Mucosa of gallbladder (tissue), 1 donor: ENCODE measurements at regions not wholly inside any gene's neighbourhood (a gene's known extent, or its start where the extent isn't known, plus 50 kb on each side); places are given as distances from the start of the nearest gene placed in this dataset.

Experiments
- DNase-seq: peaks from one replicate; pipeline ENCODE4 v3.0.0-alpha.2; 2020; ENCODE audit warnings: low spot score
- donor health status: DM: no; HTN: no; CAD: no.

DNA sequence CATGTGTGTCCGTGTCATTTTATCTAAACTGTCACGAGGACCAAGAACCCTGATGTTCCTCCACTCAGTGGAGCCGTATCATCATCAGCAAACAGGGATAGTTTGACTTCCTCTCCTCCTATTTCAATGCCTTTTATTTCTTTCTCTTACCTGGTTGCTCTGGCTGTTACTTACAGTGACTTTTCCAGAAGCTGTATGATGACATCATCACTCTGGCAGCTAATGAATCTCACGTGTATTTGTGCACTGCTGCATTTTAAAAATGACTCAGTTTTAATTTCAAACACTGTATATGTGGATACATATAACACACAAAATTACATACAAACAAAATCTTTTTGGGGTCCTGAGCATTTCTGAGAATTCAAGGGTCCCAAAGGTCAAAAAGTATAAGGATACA lies 481.4 kb downstream of the CDH2 start:
- DNase-seq: no peak

DNA sequence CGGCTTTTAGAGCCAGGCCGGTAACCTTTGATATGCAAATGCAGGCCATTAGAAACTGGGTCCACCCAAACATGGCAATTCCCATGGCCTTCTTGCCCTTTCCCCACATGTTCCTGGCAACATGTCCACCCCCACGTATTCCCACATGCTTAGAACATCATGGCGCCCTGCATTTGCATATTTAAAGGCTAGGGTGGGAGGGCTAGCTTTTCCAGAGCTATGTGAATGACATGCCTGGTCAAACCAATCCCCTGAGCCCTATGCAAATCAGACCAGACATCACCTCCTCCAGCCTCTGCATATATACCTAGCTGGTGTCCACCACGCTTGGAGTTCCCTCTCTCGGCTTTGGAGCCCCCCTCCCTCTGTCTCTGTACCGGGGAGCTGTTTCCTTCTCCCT lies 481.9 kb downstream of the CDH2 start:
- DNase-seq: no peak

DNA sequence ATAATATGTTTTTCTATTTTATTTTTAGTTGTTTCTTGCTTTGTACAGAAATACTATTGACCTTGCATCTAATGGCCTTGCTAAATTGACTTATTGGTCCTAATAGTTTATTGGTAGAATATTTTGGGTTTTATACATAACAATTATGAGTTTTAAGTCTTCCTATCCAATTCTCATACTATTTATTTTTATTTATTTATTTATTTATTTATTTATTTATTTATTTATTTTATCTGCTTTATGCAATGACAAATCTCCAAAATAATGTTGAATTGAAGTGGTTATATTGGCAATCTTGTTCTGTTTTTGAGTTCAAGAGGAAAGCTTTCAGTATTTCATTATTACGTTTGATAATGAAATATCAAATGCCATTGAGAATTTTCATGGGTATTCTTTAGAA lies 488.3 kb downstream of the CDH2 start:
- DNase-seq: no peak

DNA sequence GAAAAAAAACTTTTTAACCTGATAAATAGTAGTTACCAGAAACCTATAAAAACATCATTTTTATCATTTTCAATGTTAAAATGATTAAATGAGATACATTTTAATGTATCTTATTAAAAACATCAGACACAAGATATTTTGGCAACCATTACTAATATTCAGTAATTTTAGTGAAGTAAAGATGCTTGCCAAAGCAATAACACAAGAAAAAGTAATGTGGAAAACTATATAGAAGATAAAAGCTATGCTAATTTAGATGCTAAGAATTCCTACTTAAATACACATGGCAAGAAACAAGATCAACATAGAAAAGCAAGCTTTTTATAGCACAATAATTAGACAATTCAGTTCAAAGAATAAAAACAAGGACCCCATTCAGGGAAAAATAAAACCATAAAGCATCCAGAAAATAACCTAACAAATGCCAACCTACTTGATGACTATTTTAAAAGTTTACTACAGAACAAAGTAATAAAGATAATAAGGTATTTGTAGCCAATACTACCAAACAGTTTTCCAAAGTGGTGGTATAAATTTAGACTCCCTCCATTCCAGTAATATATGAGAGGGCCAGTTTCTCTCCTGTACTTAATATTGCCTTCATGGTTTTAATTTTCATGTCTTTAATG lies 489.5 kb downstream of the CDH2 start:
- no peak for DNase-seq

DNA sequence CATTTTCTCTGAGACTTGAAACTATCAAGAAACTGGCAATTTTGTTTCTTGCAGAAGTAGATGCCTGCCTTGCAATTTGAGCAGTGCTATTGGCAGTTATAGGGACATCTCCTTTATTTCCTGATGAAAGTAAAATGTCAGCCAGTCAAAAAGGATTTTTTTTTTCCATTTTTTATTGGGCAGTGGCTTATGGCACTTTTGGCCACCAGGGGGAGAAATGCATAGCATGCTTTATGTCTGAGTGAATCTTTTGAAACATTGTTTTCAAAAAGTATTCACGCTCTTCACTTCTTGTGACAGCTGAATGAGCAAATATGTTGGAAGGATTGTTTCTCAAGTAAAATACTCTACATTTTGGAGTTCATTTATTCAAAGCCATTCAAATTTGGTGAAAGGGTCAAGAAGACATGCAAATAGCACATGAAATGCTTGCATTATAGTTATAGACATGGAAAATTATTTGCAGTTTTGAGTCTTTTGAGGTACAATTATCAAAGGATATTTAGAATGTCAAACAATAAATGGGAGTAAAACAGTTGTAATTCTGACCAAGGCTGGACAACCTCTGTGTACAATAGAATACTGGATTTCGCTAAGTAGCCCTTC lies 491.0 kb downstream of the CDH2 start:
- no peak for DNase-seq

DNA sequence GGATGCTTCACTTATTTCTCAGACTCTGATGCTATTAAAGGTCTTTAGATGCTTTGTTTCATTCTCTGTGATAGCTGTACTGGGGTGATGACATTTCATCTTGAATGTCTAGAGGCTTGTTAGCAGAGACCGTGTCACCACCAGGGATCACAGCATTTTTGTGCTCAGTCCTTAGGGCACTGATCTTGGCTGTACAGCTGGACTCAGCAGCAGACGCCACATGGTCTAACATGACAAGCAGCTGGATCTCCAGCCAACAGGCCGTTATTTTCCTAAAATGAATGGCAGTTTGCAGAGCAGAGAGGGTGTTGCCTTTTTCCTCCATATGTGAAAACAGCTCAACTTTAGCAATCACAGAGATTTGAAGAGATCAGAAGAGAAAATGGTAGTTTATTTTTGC lies 491.8 kb downstream of the CDH2 start:
- DNase-seq: no peak

DNA sequence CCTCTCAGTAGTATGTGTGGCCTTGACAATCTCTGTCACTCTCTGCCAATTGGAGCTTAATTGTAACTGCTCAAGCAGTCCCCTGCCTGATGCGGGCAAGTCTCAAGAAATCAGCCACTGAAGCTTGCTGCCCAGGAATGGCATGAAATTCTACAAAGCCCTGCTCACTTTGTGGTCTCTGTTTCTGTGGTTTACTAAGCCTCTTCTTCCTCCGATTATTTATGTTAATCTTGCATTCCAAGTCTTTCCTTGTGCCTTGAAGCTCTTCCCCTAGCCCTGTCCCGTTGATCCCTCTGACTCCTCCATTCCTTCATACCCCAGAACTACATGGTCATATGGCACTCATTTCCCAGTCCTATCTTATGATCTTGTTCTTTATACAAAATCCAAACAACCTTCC lies 489.3 kb upstream of the CHST9 start:
- no peak for DNase-seq

DNA sequence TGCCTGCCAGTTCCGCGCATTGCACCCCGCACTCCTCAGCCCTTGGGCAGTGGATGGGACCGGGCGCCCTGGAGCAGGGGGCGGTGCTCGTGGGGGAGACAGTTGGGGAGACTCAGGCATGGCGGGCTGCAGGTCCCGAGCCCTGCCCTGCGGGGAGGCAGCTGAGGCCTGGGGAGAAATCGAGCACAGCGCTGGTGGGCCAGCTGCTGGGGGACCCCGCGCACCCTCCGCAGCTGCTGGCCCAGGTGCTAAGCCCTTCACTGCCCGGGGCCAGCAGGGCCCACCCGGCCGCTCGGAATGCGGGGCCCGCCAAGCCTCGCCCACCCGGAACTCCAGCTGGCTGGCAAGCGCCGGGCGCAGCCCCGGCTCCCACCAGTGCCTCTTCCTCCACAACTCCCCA lies 488.8 kb upstream of the CHST9 start:
- no peak for DNase-seq

DNA sequence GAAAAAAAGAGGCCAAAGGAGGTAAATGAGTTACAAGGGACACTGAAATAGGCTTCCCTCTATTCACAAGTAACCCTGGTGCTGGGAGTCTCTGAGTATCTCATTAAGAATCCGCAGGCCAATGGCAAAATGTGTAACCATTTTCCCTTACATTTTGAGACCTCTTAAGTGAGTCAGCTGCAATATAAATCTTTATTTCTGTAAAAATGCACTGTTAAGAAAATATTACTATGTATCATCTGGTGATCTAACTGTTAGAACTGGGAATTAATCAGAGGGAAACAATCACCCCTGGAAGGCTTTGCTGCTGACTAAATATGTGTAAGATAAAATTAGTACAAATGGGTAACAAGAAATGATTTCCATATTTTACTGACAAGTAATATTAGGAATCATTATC lies 483.1 kb upstream of the CHST9 start:
- no peak for DNase-seq

DNA sequence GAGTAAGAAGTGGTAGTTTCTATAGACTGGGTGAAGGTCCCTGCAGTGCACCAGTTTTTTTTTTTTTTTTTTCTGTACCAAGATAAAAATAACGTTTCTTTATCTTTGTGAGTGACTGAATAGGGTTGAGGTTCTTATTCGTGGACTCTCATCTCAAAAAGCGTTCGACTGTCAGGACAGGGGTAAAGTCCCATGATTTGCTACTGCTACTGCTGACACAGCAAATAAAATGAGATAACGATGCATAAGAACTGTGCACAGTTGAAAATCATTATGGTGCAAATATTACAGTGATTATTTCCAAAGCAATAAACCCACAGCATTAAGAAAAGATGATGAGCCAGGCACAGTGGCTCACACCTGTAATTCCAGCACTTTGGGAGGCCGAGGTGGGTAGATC lies 482.0 kb upstream of the CHST9 start:
- no peak for DNase-seq

DNA sequence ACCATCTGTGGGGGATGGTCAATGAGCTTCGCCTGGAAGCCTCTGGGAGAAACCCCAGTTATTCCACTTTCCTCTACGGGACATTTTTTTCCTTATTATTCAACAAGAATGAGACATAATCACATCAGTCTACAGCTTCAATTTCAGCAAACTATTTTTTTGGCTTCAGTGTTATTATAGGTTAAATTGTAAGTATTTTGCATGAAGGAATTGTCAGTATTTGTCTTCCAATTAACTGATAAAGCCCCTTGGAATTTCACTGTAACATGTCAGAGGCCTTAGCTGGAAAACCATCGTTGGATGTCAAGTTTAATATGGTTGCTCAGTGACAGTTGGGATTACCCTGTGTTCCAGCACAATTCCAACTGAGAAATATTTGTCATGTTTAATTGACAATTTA lies 480.9 kb upstream of the CHST9 start:
- DNase-seq: no peak

DNA sequence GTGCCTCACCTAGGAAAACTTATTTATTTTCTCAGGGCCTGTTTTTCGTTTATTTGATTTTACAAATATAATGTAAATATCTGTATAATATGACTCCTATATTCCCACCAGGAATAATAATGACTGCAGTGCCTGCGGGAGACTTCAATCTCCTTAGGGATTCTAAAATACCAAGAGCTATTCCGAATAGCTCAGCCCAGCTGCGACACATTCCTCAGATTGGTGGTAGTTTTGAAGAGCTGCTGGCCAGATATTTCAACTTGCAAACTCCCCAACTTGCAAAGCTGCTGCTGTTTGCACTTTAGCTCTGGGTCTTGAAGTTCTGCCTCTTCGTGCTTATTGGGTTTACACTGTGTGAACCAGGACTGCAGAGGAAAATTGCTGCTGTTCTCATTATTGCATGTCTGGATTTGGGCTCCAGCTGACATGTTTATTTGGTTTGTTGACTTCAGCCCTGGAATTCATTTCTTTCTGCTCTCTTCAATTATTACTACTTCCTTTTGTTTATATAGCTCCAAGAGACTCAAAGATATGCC lies 480.2 kb upstream of the CHST9 start:
- no peak for DNase-seq

DNA sequence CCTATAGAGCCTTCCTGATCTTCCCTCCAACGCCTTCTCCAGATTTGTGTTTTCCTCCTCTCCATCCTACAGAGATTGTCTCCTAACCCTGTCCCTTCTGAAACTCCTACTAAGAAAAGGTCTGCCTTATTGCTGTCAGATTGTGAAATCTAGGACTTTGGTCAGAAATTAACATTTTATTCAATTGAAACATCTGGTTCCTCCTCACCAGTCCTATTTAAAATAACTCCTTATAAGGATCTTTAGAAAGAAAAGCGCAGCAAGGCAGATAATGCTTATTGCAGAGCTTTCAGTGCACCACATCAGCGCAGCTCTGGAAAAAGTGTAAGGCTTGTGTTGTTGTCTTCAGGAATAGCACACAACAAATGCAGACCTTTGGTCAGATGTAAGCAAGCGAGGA lies 477.8 kb upstream of the CHST9 start:
- no peak for DNase-seq

DNA sequence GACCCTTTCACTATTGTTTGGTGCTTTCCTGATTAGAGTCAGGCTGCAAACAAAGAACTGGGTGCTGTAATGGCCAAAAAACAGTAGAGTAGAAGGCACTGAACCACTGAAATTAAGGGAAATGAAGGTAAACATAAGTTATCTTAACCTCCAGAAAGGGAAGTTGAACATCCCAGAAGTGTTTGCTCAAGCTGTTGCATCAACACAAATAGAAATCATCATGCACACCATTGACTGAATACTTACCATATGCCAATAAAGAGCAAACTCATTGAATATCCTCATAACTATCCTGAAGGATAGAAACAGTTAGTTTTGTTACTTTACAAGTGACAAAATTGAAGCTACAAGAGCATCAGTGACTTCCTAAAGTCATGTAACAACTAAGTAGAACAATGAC lies 477.4 kb upstream of the CHST9 start:
- DNase-seq: no peak

DNA sequence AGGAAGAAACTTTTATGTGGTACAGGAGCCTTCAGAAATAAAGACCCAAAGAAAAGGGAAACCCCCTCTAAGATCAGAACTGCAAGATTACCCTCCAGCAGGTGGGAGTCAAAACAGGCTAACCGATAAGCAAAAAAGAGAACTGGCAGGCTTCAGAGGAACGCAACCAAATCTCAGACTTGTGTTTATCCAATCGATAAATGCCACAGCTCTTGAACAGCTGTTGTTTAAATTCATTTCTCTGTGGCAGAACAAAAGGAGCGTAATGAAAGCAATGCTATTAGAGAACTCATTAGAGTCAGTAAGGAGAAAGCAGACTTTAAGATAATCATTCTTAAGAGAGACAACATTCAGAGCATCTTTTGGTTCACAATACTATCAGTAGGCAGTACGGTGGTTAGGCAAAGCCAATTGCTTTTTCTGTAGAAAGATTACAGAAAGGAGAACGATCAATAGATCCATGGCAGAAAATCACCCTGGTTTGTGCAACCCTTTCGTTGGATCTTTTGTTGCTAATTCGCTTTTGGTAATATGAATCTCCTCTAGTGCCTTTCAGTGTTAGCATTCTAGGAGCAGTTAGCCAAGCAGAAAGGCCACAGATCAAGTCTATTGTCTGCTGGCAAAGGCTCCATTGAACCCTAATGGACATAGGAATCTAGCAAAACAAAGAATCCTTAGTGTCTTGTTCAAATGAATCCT lies 476.4 kb upstream of the CHST9 start:
- no peak for DNase-seq

DNA sequence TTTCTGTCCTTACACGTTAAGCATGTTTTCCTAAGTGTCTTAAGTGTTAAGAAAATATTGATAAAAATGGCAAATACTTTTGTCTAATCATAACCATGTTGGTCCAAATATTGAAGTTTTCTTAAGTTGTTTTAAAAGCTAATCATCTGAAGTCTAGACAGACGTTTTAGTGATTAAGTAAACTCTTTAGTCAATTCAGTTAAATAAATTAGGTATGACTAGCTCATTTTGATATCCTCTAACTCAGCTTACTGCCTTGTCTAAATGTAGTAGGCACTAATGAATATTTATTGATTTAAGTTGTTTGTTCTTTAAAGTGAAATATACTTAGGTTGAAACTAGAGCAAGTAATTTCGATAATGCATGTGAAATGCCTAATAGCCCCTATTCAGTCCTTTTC lies 471.8 kb upstream of the CHST9 start:
- no peak for DNase-seq

DNA sequence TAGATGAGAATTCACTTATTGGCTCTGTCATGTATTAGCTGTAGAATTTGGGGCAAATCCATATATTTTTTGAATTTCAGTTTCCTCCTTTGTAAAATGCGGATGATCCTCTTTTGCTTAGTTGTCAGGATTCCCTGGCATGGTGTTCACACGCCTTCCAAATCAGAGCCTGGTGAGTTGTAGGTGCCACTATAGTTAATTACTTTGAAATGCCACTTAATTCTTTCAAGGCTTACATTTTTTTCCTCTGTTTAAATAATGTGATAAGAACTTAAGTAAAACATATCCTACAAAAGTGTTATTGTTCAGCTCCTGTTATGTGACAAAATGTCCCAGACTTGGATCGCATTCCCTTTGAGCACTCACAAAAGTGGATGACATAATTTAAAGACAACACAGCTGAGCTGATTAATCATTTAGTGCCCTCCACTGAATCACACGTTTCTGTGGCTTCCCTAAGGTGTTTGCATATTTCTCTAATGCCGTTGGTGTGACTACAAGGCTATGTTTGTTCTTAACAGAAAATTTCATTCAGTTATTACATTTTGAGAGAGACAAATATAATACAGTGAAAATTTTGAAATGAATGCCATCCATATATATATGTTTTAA lies 471.2 kb upstream of the CHST9 start:
- DNase-seq: no peak

DNA sequence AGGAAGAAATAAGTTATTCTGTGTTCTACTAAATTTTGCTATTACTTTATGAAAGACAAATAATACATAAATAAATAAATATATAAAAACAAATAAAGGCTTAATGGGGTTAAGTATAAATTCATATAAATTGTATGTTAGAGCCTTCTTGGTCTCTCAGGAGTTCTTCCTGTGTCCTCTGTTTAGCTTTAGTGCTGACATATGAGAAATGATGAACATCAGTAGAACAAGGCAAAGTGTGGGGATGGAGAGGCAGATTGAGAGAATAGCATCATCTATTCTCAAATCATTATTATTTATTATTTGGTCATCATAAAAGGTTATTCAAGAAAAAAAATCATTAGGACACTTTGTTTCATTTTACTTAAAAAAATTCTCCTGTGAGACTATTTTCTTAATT lies 468.1 kb upstream of the CHST9 start:
- DNase-seq: no peak

DNA sequence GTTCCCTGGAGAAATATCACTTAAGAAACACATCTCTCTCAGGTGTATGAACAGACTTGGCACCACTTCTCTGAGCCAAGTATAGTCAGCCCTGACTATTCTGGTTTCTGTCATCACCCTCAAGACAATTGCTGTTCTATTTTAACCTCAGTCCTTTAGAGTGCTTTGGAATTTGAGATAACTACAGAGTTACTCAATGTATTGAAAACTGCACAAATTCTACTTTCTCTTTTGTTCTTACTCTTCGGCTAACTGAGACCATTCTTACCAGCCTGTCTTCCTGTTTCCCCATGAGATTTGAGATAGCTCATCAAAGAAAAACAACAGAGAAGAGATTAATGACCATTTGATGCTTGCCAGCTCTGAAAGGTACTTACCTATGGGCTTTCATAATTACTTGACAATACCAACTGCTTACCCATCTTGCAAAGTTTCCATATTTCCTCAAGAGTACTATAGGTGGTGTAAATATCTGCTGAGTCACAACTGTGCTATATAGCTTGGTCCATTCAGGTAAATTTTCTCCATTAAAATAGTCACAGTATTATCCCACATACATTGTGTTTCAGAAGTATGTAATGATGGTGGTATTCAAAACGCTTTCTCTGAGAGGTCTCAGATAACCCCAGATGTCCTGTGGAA lies 467.5 kb upstream of the CHST9 start:
- DNase-seq: no peak

DNA sequence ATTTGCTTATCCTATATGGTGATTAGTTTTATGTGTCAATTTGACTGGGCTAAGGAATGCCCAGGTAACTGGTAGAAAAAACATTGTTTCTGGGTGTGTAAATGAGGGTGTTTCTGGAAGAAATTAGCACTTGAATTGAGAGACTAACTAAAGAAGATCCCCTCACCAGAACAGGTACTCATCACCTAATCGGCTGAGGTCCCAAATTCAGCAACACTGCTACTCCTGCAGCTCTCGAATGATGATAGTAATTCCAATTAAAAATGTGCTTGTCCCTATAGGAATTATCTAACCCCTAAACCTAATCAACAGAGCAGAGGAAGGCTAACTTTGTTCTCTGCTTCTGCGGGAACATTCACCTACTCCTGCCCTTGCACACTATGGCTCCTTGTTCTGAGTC lies 464.5 kb upstream of the CHST9 start:
- DNase-seq: no peak

DNA sequence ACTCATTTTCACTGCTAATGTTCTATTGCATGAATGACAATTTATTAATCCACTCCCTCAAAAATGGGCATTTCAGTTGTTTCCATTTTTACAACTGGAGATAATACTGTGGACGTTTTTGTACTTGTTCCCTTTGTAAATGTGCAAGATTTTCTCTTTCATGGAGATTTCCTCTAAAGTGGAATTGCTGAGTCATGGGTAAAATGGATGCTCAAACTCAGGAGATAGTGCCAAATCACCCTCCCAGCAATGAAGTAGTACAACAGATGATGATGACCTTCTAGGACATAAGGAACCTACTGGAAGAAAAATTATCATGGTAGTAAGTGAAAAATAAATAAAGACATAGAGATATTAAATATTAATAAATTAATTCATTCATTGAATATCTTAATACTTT lies 460.8 kb upstream of the CHST9 start:
- no peak for DNase-seq

DNA sequence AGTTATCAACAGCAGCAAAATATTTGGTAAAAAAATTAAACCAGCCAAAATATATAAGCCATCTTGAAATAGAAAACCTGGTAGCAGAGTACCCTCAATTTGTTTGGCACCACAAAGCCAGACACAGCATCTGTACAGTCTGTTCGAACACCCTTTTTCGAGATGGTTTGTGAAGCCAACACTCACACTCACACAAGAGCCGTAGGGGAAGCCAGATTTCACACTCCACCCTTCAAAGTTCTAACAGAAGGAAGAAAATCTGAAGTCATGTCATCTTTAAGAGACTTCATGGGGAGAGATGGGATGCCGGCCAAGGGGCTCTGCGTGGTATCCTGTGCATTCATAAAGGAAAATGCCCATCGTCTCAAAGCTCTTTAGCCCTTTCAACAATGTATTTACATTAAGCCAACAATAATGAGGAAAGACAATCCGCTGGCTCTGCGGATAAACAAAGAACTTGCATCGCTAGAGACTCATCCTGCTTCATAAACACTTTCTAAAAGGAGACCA lies 451.5 kb upstream of the CHST9 start:
- DNase-seq: no peak
